Hepatocyte (in vitro differentiated cells): ENCODE measurements at regions not wholly inside any gene's neighbourhood (a gene's known extent, or its start where the extent isn't known, plus 50 kb on each side); places are given as distances from the start of the nearest gene placed in this dataset.
A peak's percentile ranks its signal among the peaks of the same experiment; 100 is the strongest.

Experiments
- DNase-seq: peaks from one replicate; pipeline ENCODE4 v3.0.0-alpha.2; 2016; ENCODE audit warnings: low spot score
- H2AFZ ChIP-seq: fragments of 200-600 bp; sonication (generic); 2 replicates; pipeline ENCODE4 v1.6.0; 2016; ENCODE audit warnings: antibody characterized with exemption, mild to moderate bottlenecking
- H3K27ac ChIP-seq: fragments of 200-600 bp; sonication (generic); 2 replicates; pipeline ENCODE4 v1.5.1; 2016; ENCODE audit warnings: mild to moderate bottlenecking
- H3K27me3 ChIP-seq: fragments of 200-600 bp; sonication (generic); 2 replicates; pipeline ENCODE4 v1.6.1; 2016
- H3K36me3 ChIP-seq: fragments of 200-600 bp; sonication (generic); replicated peaks from 2 replicates; pipeline ENCODE4 v1.5.1; 2016; ENCODE audit warnings: low read depth; ENCODE audit not compliant: insufficient read depth
- H3K4me1 ChIP-seq: fragments of 200-600 bp; sonication (generic); 2 replicates; pipeline ENCODE4 v1.5.1; 2016; ENCODE audit warnings: mild to moderate bottlenecking, moderate library complexity; ENCODE audit not compliant: insufficient read depth
- H3K4me2 ChIP-seq: fragments of 200-600 bp; sonication (generic); 2 replicates; pipeline ENCODE4 v1.6.0; 2016
- H3K4me3 ChIP-seq: fragments of 200-600 bp; sonication (generic); 2 replicates; pipeline ENCODE4 v1.5.1; 2016; ENCODE audit warnings: mild to moderate bottlenecking
- H3K79me2 ChIP-seq: fragments of 200-600 bp; sonication (generic); 2 replicates; pipeline ENCODE4 v1.6.0; 2017; ENCODE audit warnings: mild to moderate bottlenecking
- H3K9me2 ChIP-seq: fragments of 200-600 bp; sonication (generic); replicated peaks from 2 replicates; pipeline ENCODE4 v1.6.0; 2017; ENCODE audit warnings: mild to moderate bottlenecking; ENCODE audit not compliant: insufficient read depth
- H3K9me3 ChIP-seq: fragments of 200-600 bp; sonication (generic); 2 replicates; pipeline ENCODE4 v1.5.1; 2016; ENCODE audit warnings: low read depth, mild to moderate bottlenecking
- H4K20me1 ChIP-seq: fragments of 200-600 bp; sonication (generic); 2 replicates; pipeline ENCODE4 v1.6.0; 2016; ENCODE audit warnings: mild to moderate bottlenecking; ENCODE audit not compliant: insufficient read depth, poor library complexity, severe bottlenecking
- CTCF ChIP-seq: fragments of 200-600 bp; sonication (generic); IDR thresholded peaks from 2 replicates; pipeline ENCODE4 v1.5.1; 2016; ENCODE audit warnings: antibody characterized with exemption, mild to moderate bottlenecking; ENCODE audit not compliant: poor library complexity
- EZH2 ChIP-seq: fragments of 200-600 bp; sonication (generic); IDR thresholded peaks from 2 replicates; pipeline ENCODE4 v1.6.1; 2016; ENCODE audit warnings: antibody characterized with exemption, mild to moderate bottlenecking, borderline replicate concordance
- EZH2phosphoT487 ChIP-seq: fragments of 200-600 bp; sonication (generic); IDR thresholded peaks from one replicate; pipeline ENCODE4 v1.6.1; 2018; ENCODE audit warnings: antibody characterized with exemption, mild to moderate bottlenecking, low read depth, moderate library complexity; ENCODE audit not compliant: unreplicated experiment, severe bottlenecking
- WGBS: methylation state at CpG from one replicate; pipeline ENCODE4 v1.1.6; 2016; ENCODE audit warnings: low lambda C conversion rate; ENCODE audit errors: missing lambda C conversion rate; 5-methylcytosine and 5-hydroxymethylcytosine counted together

- Histone ChIP-seq H3K4me3 (no peak overlapping the region), H3K79me2 (no peaks in the 10 kb centered on the region), H2AFZ (no peak overlapping the region), H3K4me2 (no peak overlapping the region), H3K9me2 (no peaks in the 10 kb centered on the region), H3K9me3 (no peaks in the 10 kb centered on the region), H3K27me3 (no peaks in the 10 kb centered on the region), H3K4me1 (peaks cover 7% of the 10 kb centered on the region), H3K36me3 (no peaks in the 10 kb centered on the region), H3K27ac (peak overlapping the region; percentile 78), H4K20me1 (no peaks in the 10 kb centered on the region)
- WGBS, result 92% methylated on average over 11 of the region's 11 CpGs
- TF ChIP-seq EZH2 (no peak), EZH2phosphoT487 (no peak), CTCF (no peak)
- DNase-seq, result no peak
Measured at GRCh38 chr9:129344641-129345495, 166.8 kb upstream of the IER5L start.

GRCh38 chr9:129343424-129344375, 165.6 kb upstream of the IER5L start:
- DNase-seq, result peak; percentile 82
- H2AFZ ChIP-seq, result no peak overlapping the region
- TF ChIP-seq CTCF (no peak), EZH2phosphoT487 (no peak), EZH2 (no peak)
- no peaks in the 10 kb centered on the region for H4K20me1 ChIP-seq
- H3K4me3 ChIP-seq, result no peak overlapping the region
- 81% methylated on average over 28 of the region's 28 CpGs for WGBS
- H3K9me3 ChIP-seq, result no peaks in the 10 kb centered on the region
- H3K9me2 ChIP-seq, result no peaks in the 10 kb centered on the region
- H3K4me1 ChIP-seq, result peaks cover 13% of the 10 kb centered on the region
- H3K79me2 ChIP-seq, result no peaks in the 10 kb centered on the region
- no peak overlapping the region for H3K4me2 ChIP-seq
- H3K27me3 ChIP-seq, result no peaks in the 10 kb centered on the region
- no peaks in the 10 kb centered on the region for H3K36me3 ChIP-seq
- H3K27ac ChIP-seq, result peak overlapping the region; percentile 78

GRCh38 chr9:129342591-129343423, 164.7 kb upstream of the IER5L start:
- H3K4me2 ChIP-seq, result no peak overlapping the region
- peaks cover 17% of the 10 kb centered on the region for H3K4me1 ChIP-seq
- H3K27ac ChIP-seq, result peak overlapping the region; percentile 78
- no peak overlapping the region for H3K4me3 ChIP-seq
- H3K27me3 ChIP-seq, result no peaks in the 10 kb centered on the region
- H3K9me3 ChIP-seq, result no peaks in the 10 kb centered on the region
- H4K20me1 ChIP-seq, result no peaks in the 10 kb centered on the region
- WGBS, result 90% methylated on average over 14 of the region's 16 CpGs
- TF ChIP-seq EZH2 (no peak), CTCF (no peak), EZH2phosphoT487 (no peak)
- H2AFZ ChIP-seq, result no peak overlapping the region
- no peak for DNase-seq
- no peaks in the 10 kb centered on the region for H3K36me3 ChIP-seq
- no peaks in the 10 kb centered on the region for H3K79me2 ChIP-seq
- no peaks in the 10 kb centered on the region for H3K9me2 ChIP-seq
